ENCODE measurements at regions not wholly inside any gene's neighbourhood (a gene's known extent, or its start where the extent isn't known, plus 50 kb on each side); places are given as distances from the start of the nearest gene placed in this dataset.
"Not testable (repeated sequence)": the region's sequence is repeated elsewhere in the genome, so short reads cannot be mapped to it uniquely, and the experiment has no call there.

DNA sequence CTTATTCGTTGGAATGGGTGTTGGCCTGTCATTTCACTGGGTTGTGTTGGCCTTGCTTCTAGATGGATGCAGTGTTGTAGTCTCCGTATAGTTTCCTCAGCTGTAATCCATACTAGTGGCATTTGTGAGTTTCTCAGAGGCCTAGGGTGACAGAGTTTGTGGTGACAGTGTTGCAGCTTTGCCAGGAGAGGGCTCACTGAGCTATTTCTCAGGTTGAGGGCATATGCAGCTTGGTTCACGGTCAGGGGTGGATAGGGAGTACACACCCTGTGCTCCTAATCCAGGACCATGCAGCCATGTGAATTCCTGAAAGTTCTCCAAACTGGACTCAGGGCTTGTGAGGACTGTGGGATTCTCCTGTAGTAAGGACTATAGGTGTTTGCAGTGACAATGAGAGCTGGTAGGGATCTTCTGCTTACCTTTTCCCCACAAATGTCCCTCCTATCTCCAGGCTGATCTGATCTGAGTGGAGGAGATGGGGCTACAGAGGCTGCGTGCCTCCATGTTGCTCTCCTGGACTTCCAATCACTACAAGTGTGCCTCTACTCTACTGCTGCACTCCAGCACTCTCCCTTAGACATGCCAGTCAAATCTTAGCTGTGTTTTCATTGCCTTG lies 229.0 kb downstream of the STK31 start:
- H3K36me3 Mint-ChIP-seq (ENCODE audit: low read depth) = no peaks in the 10 kb centered on the region
- H3K4me1 Mint-ChIP-seq = no peaks in the 10 kb centered on the region
- ATAC-seq (peak; percentile 51), DNase-seq (peak; percentile 18)
- H3K27me3 Mint-ChIP-seq = peaks cover 20% of the 10 kb centered on the region
- CTCF ChIA-PET = no interaction called here
- H3K9me3 Mint-ChIP-seq (ENCODE audit: low read depth) = no peaks in the 10 kb centered on the region
- no peak overlapping the region for H3K4me3 Mint-ChIP-seq
- POLR2A ChIA-PET = no interaction called here
- H3K27ac Mint-ChIP-seq = no peak overlapping the region
- intact Hi-C loops (cut with DNase I, micrococcal nuclease) = loop anchor here in 1 of 2 experiments (10.0 kb wide), 1 partner anchor 726 kb away; no protein-coding TSS in a partner anchor

DNA sequence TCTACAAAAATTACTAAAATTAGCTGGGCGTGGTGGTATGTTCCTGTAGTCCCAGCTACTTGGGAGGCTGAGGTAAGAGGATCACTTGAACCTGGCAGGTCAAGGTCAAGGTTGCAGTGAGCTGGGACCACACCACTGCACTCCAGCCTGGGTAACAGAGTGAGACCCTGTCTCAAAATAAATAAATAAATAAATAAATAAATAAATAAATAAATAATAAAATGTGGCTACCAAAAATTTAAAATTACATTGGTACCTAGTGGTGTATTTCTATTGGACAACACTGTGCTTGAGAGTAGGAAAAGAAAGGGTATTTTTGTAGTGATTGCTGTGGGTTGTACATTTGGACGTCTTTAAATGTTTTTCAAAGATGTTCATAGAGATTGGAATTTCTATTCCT lies 229.7 kb downstream of the STK31 start:
- not testable (repeated sequence) for H3K36me3 Mint-ChIP-seq (ENCODE audit: low read depth)

DNA sequence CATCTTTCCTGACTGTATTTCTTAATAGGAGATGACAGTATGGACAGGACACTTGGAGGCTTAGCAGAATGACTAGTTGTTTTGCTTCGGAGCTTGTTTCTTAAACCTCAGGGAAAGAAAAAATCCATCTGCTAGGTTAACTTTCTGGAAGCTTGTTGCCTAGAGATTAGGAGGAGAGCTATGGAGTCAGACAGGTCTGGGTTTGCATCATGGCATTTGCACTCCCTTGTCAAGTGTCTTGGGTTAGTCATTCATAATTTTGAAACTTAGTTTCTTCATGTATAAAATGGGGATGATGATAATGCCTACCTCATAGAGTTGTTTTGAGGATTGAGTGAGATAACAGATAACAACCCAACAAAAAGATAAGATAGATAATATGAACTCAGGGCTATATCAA lies 231.5 kb downstream of the STK31 start:
- H3K4me1 Mint-ChIP-seq = no peaks in the 10 kb centered on the region
- no peak overlapping the region for H3K4me3 Mint-ChIP-seq
- ChIA-PET POLR2A (no interaction called here), CTCF (no interaction called here)
- intact Hi-C loops (cut with DNase I, micrococcal nuclease) = no loop called here
- no peak overlapping the region for H3K27ac Mint-ChIP-seq
- no peaks in the 10 kb centered on the region for H3K36me3 Mint-ChIP-seq (ENCODE audit: low read depth)
- peaks cover 27% of the 10 kb centered on the region for H3K27me3 Mint-ChIP-seq
- DNase-seq = no peak
- H3K9me3 Mint-ChIP-seq (ENCODE audit: low read depth) = peaks cover 12% of the 10 kb centered on the region
- ATAC-seq = no peak

More for the DNA sequence above, 229.7 kb downstream of the STK31 start:
- H3K4me1 Mint-ChIP-seq; CTCF ChIA-PET; DNase-seq; H3K27ac Mint-ChIP-seq; H3K9me3 Mint-ChIP-seq (ENCODE audit: low read depth); ATAC-seq; H3K4me3 Mint-ChIP-seq; POLR2A ChIA-PET: not testable (repeated sequence)
- H3K27me3 Mint-ChIP-seq = peaks cover 25% of the 10 kb centered on the region
- intact Hi-C loops (cut with DNase I, micrococcal nuclease) = loop anchor here in 1 of 2 experiments (10.0 kb wide), 1 partner anchor 725 kb away; no protein-coding TSS in a partner anchor

DNA sequence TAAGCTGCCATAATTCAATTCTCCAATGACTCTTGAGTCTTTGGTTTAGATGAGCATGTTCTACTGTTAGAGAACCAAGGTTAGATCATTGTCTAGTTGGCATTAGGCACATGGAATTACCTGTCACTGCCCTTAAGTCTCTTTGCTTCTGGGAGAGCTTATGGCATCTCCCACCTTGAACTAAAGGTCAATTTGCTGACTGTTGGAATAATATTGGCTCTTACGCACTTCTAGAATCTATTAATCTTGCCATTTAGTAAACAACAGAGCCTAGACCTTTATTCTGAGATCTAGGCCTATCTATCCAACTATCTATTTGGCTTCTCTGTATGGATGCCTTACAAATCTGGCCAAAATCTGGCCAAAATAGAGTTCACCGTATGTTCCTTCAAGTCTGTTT lies 232.0 kb downstream of the STK31 start:
- H3K27ac Mint-ChIP-seq = no peak overlapping the region
- peaks cover 16% of the 10 kb centered on the region for H3K9me3 Mint-ChIP-seq (ENCODE audit: low read depth)
- peaks cover 27% of the 10 kb centered on the region for H3K27me3 Mint-ChIP-seq
- POLR2A ChIA-PET = no interaction called here
- intact Hi-C loops (cut with DNase I, micrococcal nuclease) = no loop called here
- no peaks in the 10 kb centered on the region for H3K4me1 Mint-ChIP-seq
- DNase-seq = no peak
- ATAC-seq = no peak
- no peaks in the 10 kb centered on the region for H3K36me3 Mint-ChIP-seq (ENCODE audit: low read depth)
- H3K4me3 Mint-ChIP-seq = no peak overlapping the region
- CTCF ChIA-PET = no interaction called here

- peaks cover 16% of the 10 kb centered on the region for H3K9me3 Mint-ChIP-seq (ENCODE audit: low read depth)
- CTCF ChIA-PET = no interaction called here
- POLR2A ChIA-PET = no interaction called here
- H3K27me3 Mint-ChIP-seq = peaks cover 20% of the 10 kb centered on the region
- H3K4me3 Mint-ChIP-seq = no peak overlapping the region
- DNase-seq (no peak), ATAC-seq (no peak)
- no peak overlapping the region for H3K27ac Mint-ChIP-seq
- no peaks in the 10 kb centered on the region for H3K36me3 Mint-ChIP-seq (ENCODE audit: low read depth)
- intact Hi-C loops (cut with DNase I, micrococcal nuclease) = no loop called here
- no peaks in the 10 kb centered on the region for H3K4me1 Mint-ChIP-seq
Observed at GRCh38 chr7:23944131-23944530, 234.1 kb downstream of the STK31 start.

- DNase-seq = no peak
- peaks cover 20% of the 10 kb centered on the region for H3K9me3 Mint-ChIP-seq (ENCODE audit: low read depth)
- intact Hi-C loops (cut with DNase I, micrococcal nuclease) = no loop called here
- POLR2A ChIA-PET = no interaction called here
- no peak for ATAC-seq
- H3K4me3 Mint-ChIP-seq = no peak overlapping the region
- CTCF ChIA-PET = no interaction called here
- H3K27ac Mint-ChIP-seq = no peak overlapping the region
- H3K36me3 Mint-ChIP-seq (ENCODE audit: low read depth) = no peaks in the 10 kb centered on the region
- no peaks in the 10 kb centered on the region for H3K4me1 Mint-ChIP-seq
- H3K27me3 Mint-ChIP-seq = peaks cover 16% of the 10 kb centered on the region
Observed at GRCh38 chr7:23945472-23945871, 235.5 kb downstream of the STK31 start.

DNA sequence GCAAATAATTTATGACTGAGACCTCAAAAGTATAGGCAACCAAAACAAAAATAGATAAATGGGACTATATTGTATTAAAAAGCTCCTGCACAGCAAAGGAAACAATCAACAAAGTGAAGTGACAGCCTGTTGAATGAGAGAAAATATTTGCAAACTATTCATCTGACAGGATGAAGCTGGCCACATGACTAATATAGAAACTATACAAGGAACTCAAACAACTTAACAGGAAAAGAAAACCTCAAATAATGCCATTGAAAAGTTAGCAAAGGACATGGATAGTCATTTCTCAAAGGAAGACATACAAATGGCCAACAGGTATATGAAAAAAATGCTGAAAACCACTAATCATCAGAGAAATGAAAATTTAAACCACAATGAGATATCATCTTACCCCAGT lies 245.1 kb downstream of the STK31 start:
- Mint-ChIP-seq H3K27ac (no peak overlapping the region), H3K36me3 (ENCODE audit: low read depth) (no peaks in the 10 kb centered on the region), H3K27me3 (peaks cover 5% of the 10 kb centered on the region), H3K9me3 (ENCODE audit: low read depth) (peaks cover 3% of the 10 kb centered on the region), H3K4me3 (no peak overlapping the region), H3K4me1 (no peaks in the 10 kb centered on the region)
- ChIA-PET CTCF (no interaction called here), POLR2A (no interaction called here)
- no peak for ATAC-seq
- no peak for DNase-seq
- intact Hi-C loops (cut with DNase I, micrococcal nuclease) = no loop called here

- CTCF ChIA-PET = no interaction called here
- Mint-ChIP-seq H3K4me3 (no peak overlapping the region), H3K9me3 (ENCODE audit: low read depth) (no peaks in the 10 kb centered on the region), H3K4me1 (no peaks in the 10 kb centered on the region), H3K36me3 (ENCODE audit: low read depth) (no peaks in the 10 kb centered on the region), H3K27me3 (peaks cover 4% of the 10 kb centered on the region), H3K27ac (no peak overlapping the region)
- no peak for DNase-seq
- ATAC-seq = no peak
- POLR2A ChIA-PET = no interaction called here
- intact Hi-C loops (cut with DNase I, micrococcal nuclease) = no loop called here
Observed at GRCh38 chr7:23955600-23956149, 245.7 kb downstream of the STK31 start.

- ATAC-seq (no peak), DNase-seq (no peak)
- peaks cover 4% of the 10 kb centered on the region for H3K27me3 Mint-ChIP-seq
- no peaks in the 10 kb centered on the region for H3K36me3 Mint-ChIP-seq (ENCODE audit: low read depth)
- POLR2A ChIA-PET = no interaction called here
- H3K4me3 Mint-ChIP-seq = no peak overlapping the region
- CTCF ChIA-PET = no interaction called here
- intact Hi-C loops (cut with DNase I, micrococcal nuclease) = no loop called here
- no peaks in the 10 kb centered on the region for H3K4me1 Mint-ChIP-seq
- H3K27ac Mint-ChIP-seq = no peak overlapping the region
- no peaks in the 10 kb centered on the region for H3K9me3 Mint-ChIP-seq (ENCODE audit: low read depth)
Observed at GRCh38 chr7:23956772-23957576, 247.0 kb downstream of the STK31 start.

GRCh38 chr7:23959821-23960220 lies 249.8 kb downstream of the STK31 start:
- no peak overlapping the region for H3K27ac Mint-ChIP-seq
- H3K4me1 Mint-ChIP-seq = no peaks in the 10 kb centered on the region
- CTCF ChIA-PET = interaction anchor here (0.7 kb wide), 1 partner anchor 1754 kb away, joined by 3 read pairs; no protein-coding TSS in a partner anchor
- DNase-seq (no peak), ATAC-seq (no peak)
- intact Hi-C loops (cut with DNase I, micrococcal nuclease) = no loop called here
- POLR2A ChIA-PET = no interaction called here
- no peak overlapping the region for H3K4me3 Mint-ChIP-seq
- peaks cover 4% of the 10 kb centered on the region for H3K27me3 Mint-ChIP-seq
- H3K36me3 Mint-ChIP-seq (ENCODE audit: low read depth) = no peaks in the 10 kb centered on the region
- no peaks in the 10 kb centered on the region for H3K9me3 Mint-ChIP-seq (ENCODE audit: low read depth)

DNA sequence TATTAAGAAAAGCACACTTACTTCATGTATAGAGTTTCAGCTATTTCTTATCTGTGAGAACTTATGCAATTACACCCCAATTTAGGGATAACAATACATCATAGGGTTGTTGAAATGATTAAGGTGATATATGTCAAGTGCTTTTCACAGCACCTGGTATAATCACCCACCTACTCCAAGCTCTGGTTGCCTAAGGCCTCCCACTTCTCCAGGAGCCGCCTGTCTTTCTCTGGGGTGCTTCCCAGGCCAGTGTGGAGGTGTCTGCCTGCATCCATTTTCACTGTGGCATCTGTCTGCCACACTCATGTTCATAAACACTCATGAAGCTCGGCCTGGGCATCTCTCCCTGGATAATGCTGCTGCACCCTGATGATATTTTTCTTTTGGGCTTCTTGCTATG lies 250.3 kb downstream of the STK31 start:
- H3K27me3 Mint-ChIP-seq = peaks cover 4% of the 10 kb centered on the region
- H3K4me3 Mint-ChIP-seq = no peak overlapping the region
- no peaks in the 10 kb centered on the region for H3K9me3 Mint-ChIP-seq (ENCODE audit: low read depth)
- CTCF ChIA-PET = interaction anchor here (0.6 kb wide), 1 partner anchor 410 kb away, joined by 3 read pairs; no protein-coding TSS in a partner anchor
- H3K27ac Mint-ChIP-seq = no peak overlapping the region
- intact Hi-C loops (cut with DNase I, micrococcal nuclease) = no loop called here
- ATAC-seq = no peak
- no peaks in the 10 kb centered on the region for H3K4me1 Mint-ChIP-seq
- POLR2A ChIA-PET = no interaction called here
- no peaks in the 10 kb centered on the region for H3K36me3 Mint-ChIP-seq (ENCODE audit: low read depth)
- no peak for DNase-seq

GRCh38 chr7:23963461-23964165 lies 253.6 kb downstream of the STK31 start:
- H3K27me3 Mint-ChIP-seq = no peaks in the 10 kb centered on the region
- intact Hi-C loops (cut with DNase I, micrococcal nuclease) = no loop called here
- ATAC-seq = no peak
- no peak overlapping the region for H3K27ac Mint-ChIP-seq
- H3K4me3 Mint-ChIP-seq = no peak overlapping the region
- no peaks in the 10 kb centered on the region for H3K36me3 Mint-ChIP-seq (ENCODE audit: low read depth)
- CTCF ChIA-PET = no interaction called here
- DNase-seq = no peak
- POLR2A ChIA-PET = no interaction called here
- no peaks in the 10 kb centered on the region for H3K9me3 Mint-ChIP-seq (ENCODE audit: low read depth)
- peaks cover 2% of the 10 kb centered on the region for H3K4me1 Mint-ChIP-seq

Data from activated CD4-positive, alpha-beta T cell treated with anti-CD3 and anti-CD28 coated beads for 36 hours (primary cell).